Endothelial cell of umbilical vein (primary cell): ENCODE measurements at regions not wholly inside any gene's neighbourhood (a gene's known extent, or its start where the extent isn't known, plus 50 kb on each side); places are given as distances from the start of the nearest gene placed in this dataset.

Experiments
- BruUV-seq: library from RNA; stranded (reverse); fragments of 400-500 nt; replicated peaks from 2 replicates; lab custom pipeline; 2021; lab: Mats Ljungman, UMichigan
- CTCF ChIA-PET: fragments of 300-600, 350-600 bp; sonication (Branson Sonifier 250); formaldehyde crosslinking; loops from one replicate; lab custom pipeline; 2021; ENCODE audit warnings: antibody characterized with exemption, inconsistent platforms; lab: Charles Lee
- POLR2A ChIA-PET: fragments of 300-600, 350-600 bp; sonication (Branson Sonifier 250); formaldehyde crosslinking; loops from one replicate; lab custom pipeline; 2021; ENCODE audit warnings: antibody characterized with exemption, inconsistent platforms; lab: Charles Lee
- DNase-seq: peaks from one replicate; pipeline ENCODE4 v3.0.0-alpha.2; 2011; ENCODE audit warnings: low read depth, low spot score
- FAIRE-seq: peaks from 2 replicates; lab custom pipeline; 2011; peaks lifted over from hg19 to GRCh38; lab: Jason Lieb, UNC
- H2AFZ ChIP-seq: 2 replicates; pipeline ENCODE4 v1.6.0; 2012; ENCODE audit warnings: low read depth, low read length, control low read depth, inconsistent platforms
- H3K27ac ChIP-seq: 2 replicates; pipeline ENCODE4 v1.5.1; 2011; ENCODE audit warnings: low read depth, mild to moderate bottlenecking, control low read depth, low read length, moderate library complexity; ENCODE audit not compliant: insufficient read depth
- H3K27me3 ChIP-seq, 2 experiments: 2 replicates each; pipeline versions ENCODE4 v1.6.0 to v1.6.1; 2011; ENCODE audit warnings: low read length in 2 of 2, mixed read lengths in 1 of 2; ENCODE audit not compliant: control insufficient read depth in 2 of 2, insufficient read depth in 2 of 2
- H3K36me3 ChIP-seq, 2 experiments: 2 replicates in 1 of 2; 3 replicates in 1 of 2; pipeline ENCODE4 v1.5.1; 2011; ENCODE audit warnings: low read length in 2 of 2, mild to moderate bottlenecking in 1 of 2, moderate library complexity in 1 of 2; ENCODE audit not compliant: control insufficient read depth in 2 of 2, insufficient read depth in 2 of 2; ENCODE audit errors: extremely low read depth in 1 of 2
- H3K4me1 ChIP-seq: 3 replicates; pipeline ENCODE4 v1.5.1; 2011; ENCODE audit warnings: mild to moderate bottlenecking, low read length; ENCODE audit not compliant: control insufficient read depth, insufficient read depth; ENCODE audit errors: extremely low read depth
- H3K4me2 ChIP-seq: 2 replicates; pipeline ENCODE4 v1.6.1; 2011; ENCODE audit warnings: low read length, control low read depth, mixed read lengths; ENCODE audit not compliant: insufficient read depth
- H3K4me3 ChIP-seq, 3 experiments: fragments of 200-600 bp in 1 of 3; sonication (generic), shearing (Covaris generic) in 1 of 3; replicated peaks in 1 of 3; 2 replicates each; pipeline ENCODE4 v1.5.1; 2011 to 2016; ENCODE audit warnings: control low read depth in 3 of 3, low read length in 3 of 3, mild to moderate bottlenecking in 2 of 3, inconsistent platforms in 1 of 3, low read depth in 1 of 3, moderate library complexity in 1 of 3; ENCODE audit not compliant: insufficient read depth in 1 of 3
- H3K79me2 ChIP-seq: 2 replicates; pipeline ENCODE4 v1.6.0; 2012; ENCODE audit warnings: low read length, inconsistent platforms; ENCODE audit not compliant: control insufficient read depth, insufficient read depth
- H3K9ac ChIP-seq: replicated peaks from 2 replicates; pipeline ENCODE3; 2011; ENCODE audit warnings: low read length, control low read depth; ENCODE audit not compliant: insufficient read depth; ENCODE audit errors: extremely low read depth
- H3K9me1 ChIP-seq: replicated peaks from 3 replicates; pipeline ENCODE4 v1.6.0; 2011; ENCODE audit warnings: mild to moderate bottlenecking, low read length; ENCODE audit not compliant: control insufficient read depth, insufficient read depth; ENCODE audit errors: extremely low read depth
- H3K9me3 ChIP-seq: replicated peaks from 2 replicates; pipeline ENCODE4 v1.5.1; 2012; ENCODE audit warnings: low read length, inconsistent platforms; ENCODE audit not compliant: control insufficient read depth, insufficient read depth
- H4K20me1 ChIP-seq: replicated peaks from 2 replicates; pipeline ENCODE3; 2011; ENCODE audit warnings: mild to moderate bottlenecking, low read length; ENCODE audit not compliant: control insufficient read depth, insufficient read depth; ENCODE audit errors: extremely low read depth
- CTCF ChIP-seq, 2 donors: IDR thresholded peaks; 1 replicate in 1 of 2; 2 replicates in 1 of 2; pipeline ENCODE4 v1.5.1; 2011; ENCODE audit warnings: low read length in 2 of 2, mild to moderate bottlenecking in 2 of 2, moderate library complexity in 2 of 2, control low read depth in 1 of 2, inconsistent platforms in 1 of 2, low read depth in 1 of 2; ENCODE audit not compliant: insufficient read depth in 1 of 2; ENCODE audit errors: extremely low read depth in 1 of 2
- EZH2 ChIP-seq: IDR thresholded peaks from 2 replicates; pipeline ENCODE4 v1.6.1; 2012; ENCODE audit warnings: borderline replicate concordance, low read depth, mild to moderate bottlenecking, moderate library complexity, low read length, inconsistent platforms; ENCODE audit not compliant: severe bottlenecking
- FOS ChIP-seq: IDR thresholded peaks from 2 replicates; pipeline ENCODE4 v1.6.1; 2011; ENCODE audit warnings: mild to moderate bottlenecking, low read length, moderate library complexity, borderline replicate concordance; ENCODE audit not compliant: insufficient read depth
- GATA2 ChIP-seq: IDR thresholded peaks from 2 replicates; pipeline ENCODE4 v1.7.0; 2011; ENCODE audit warnings: low read depth, mild to moderate bottlenecking, moderate library complexity, mixed read lengths, low read length; ENCODE audit not compliant: insufficient read length, insufficient read depth
- JUN ChIP-seq: IDR thresholded peaks from 2 replicates; pipeline ENCODE4 v1.6.1; 2011; ENCODE audit warnings: borderline replicate concordance, low read depth; ENCODE audit not compliant: insufficient read length, insufficient read depth
- MAX ChIP-seq: IDR thresholded peaks from 2 replicates; pipeline ENCODE4 v1.6.1; 2011; ENCODE audit not compliant: insufficient read depth, insufficient read length
- MYC ChIP-seq: IDR thresholded peaks from one replicate; pipeline ENCODE4 v1.6.1; 2011; ENCODE audit warnings: mild to moderate bottlenecking, low read depth, low read length
- POLR2A ChIP-seq: IDR thresholded peaks from 2 replicates; pipeline ENCODE4 v1.6.1; 2012; ENCODE audit warnings: low read depth, mild to moderate bottlenecking, control low read depth, low read length
- POLR2AphosphoS5 ChIP-seq: IDR thresholded peaks from 2 replicates; pipeline ENCODE4 v1.6.1; 2012; ENCODE audit warnings: low read depth, mild to moderate bottlenecking, control low read depth, low read length, moderate library complexity; ENCODE audit not compliant: insufficient read depth
- dilution Hi-C: fragments of 300-500 bp; cut with MboI; formaldehyde crosslinking; loops from one replicate; pipeline ENCODE4 v1.15.0; 2019; ENCODE audit warnings: low sequenced_read_pairs; ENCODE audit not compliant: extremely low pct_ligation_motif_present
- intact Hi-C: fragments of 100-400 bp; cut with micrococcal nuclease; formaldehyde crosslinking; loops from one replicate; pipeline ENCODE4 v1.10.0; 2022

- DNase-seq (no peak), FAIRE-seq (no peak)
- CTCF ChIA-PET, result interaction anchor here (0.8 to 1.1 kb wide), 2 partner anchors 12 to 133 kb away, joined by 4 read pairs; no protein-coding TSS in a partner anchor
- Histone ChIP-seq H3K9ac (no peak overlapping the region), H3K79me2 (no peaks in the 10 kb centered on the region), H3K4me2 (no peak overlapping the region), H3K9me3 (no peaks in the 10 kb centered on the region), H3K36me3 (no peaks in the 10 kb centered on the region), H3K4me3 (no peak overlapping the region), H3K27me3 (no peaks in the 10 kb centered on the region), H3K27ac (no peak overlapping the region), H3K4me1 (no peaks in the 10 kb centered on the region), H4K20me1 (no peaks in the 10 kb centered on the region), H2AFZ (no peak overlapping the region), H3K9me1 (no peaks in the 10 kb centered on the region)
- BruUV-seq, result no TSS peak
- TF ChIP-seq FOS (no peak), JUN (no peak), CTCF (IDR thresholded peaks at IDR 0.05; ENCODE audit: extremely low read depth in 1 of 2, insufficient read depth in 1 of 2, low read depth in 1 of 2, low read length in 2 of 2) (no peak), POLR2AphosphoS5 (no peak), MAX (no peak), GATA2 (no peak), MYC (no peak), POLR2A (no peak), EZH2 (no peak)
- dilution Hi-C loops (no loop called here), intact Hi-C loops (loop anchor here (10.0 kb wide), 1 partner anchor 375 kb away; no protein-coding TSS in a partner anchor)
- POLR2A ChIA-PET, result interaction anchor here (0.6 kb wide), 1 partner anchor 19 kb away, joined by 9 read pairs; no protein-coding TSS in a partner anchor
Observed at GRCh38 chr7:33799766-33800165, 105.6 kb upstream of the BMPER start.
